NCI-H2196 (cell line): ENCODE measurements at regions not wholly inside any gene's neighbourhood (a gene's known extent, or its start where the extent isn't known, plus 50 kb on each side); places are given as distances from the start of the nearest gene placed in this dataset.

ENCODE experiments used
- DNase-seq: peaks from one replicate; lab custom pipeline; 2025; ENCODE audit not compliant: unreplicated experiment; lab: John Stamatoyannopoulos, UW

GRCh38 chr1:188904201-188904600, 1573.5 kb downstream of the BRINP3 start:
- DNase-seq = no peak

GRCh38 chr1:188906921-188907641, 1570.6 kb downstream of the BRINP3 start:
- DNase-seq = no peak

- no peak for DNase-seq
Measured at GRCh38 chr1:188930382-188930781, 1547.3 kb downstream of the BRINP3 start.

- no peak for DNase-seq
Measured at GRCh38 chr1:188931506-188931905, 1546.2 kb downstream of the BRINP3 start.

GRCh38 chr1:188937965-188938551, 1539.6 kb downstream of the BRINP3 start:
- no peak for DNase-seq

GRCh38 chr1:188941986-188942385, 1535.7 kb downstream of the BRINP3 start:
- no peak for DNase-seq

GRCh38 chr1:188949701-188950100, 1528.0 kb downstream of the BRINP3 start:
- DNase-seq = no peak

- DNase-seq = no peak
Measured at GRCh38 chr1:188958461-188959115, 1519.1 kb downstream of the BRINP3 start.

GRCh38 chr1:188986745-188987417, 1490.8 kb downstream of the BRINP3 start:
- DNase-seq = no peak

- no peak for DNase-seq
Measured at GRCh38 chr1:188988589-188988988, 1489.1 kb downstream of the BRINP3 start.

- no peak for DNase-seq
Measured at GRCh38 chr1:188991221-188991930, 1486.3 kb downstream of the BRINP3 start.

GRCh38 chr1:189007824-189008223, 1469.8 kb downstream of the BRINP3 start:
- DNase-seq = no peak

- no peak for DNase-seq
Measured at GRCh38 chr1:189021577-189021976, 1456.1 kb downstream of the BRINP3 start.

- DNase-seq = no peak
Measured at GRCh38 chr1:189022015-189022414, 1455.6 kb downstream of the BRINP3 start.

- DNase-seq = no peak
Measured at GRCh38 chr1:189027512-189027911, 1450.2 kb downstream of the BRINP3 start.

- no peak for DNase-seq
Measured at GRCh38 chr1:189033169-189033568, 1444.5 kb downstream of the BRINP3 start.

- no peak for DNase-seq
Measured at GRCh38 chr1:189036628-189037027, 1441.0 kb downstream of the BRINP3 start.

GRCh38 chr1:189046127-189046526, 1431.5 kb downstream of the BRINP3 start:
- DNase-seq = no peak

- DNase-seq = no peak
Measured at GRCh38 chr1:189084811-189085210, 1392.9 kb downstream of the BRINP3 start.

GRCh38 chr1:189103956-189104355, 1373.7 kb downstream of the BRINP3 start:
- no peak for DNase-seq
